K562 (cell line): ENCODE measurements at regions not wholly inside any gene's neighbourhood (a gene's known extent, or its start where the extent isn't known, plus 50 kb on each side); places are given as distances from the start of the nearest gene placed in this dataset.

Experiments
- ELF4 ChIP-seq: fragments of 450-650 bp; formaldehyde crosslinking; IDR thresholded peaks from 2 replicates; pipeline ENCODE4 v1.4.0; 2022; ENCODE audit warnings: missing genetic modification characterization
- EZH2 ChIP-seq: IDR thresholded peaks from 2 replicates; pipeline ENCODE4 v1.6.1; 2012; ENCODE audit warnings: low read depth, mild to moderate bottlenecking, inconsistent platforms, low read length, borderline replicate concordance
- JUND ChIP-seq, 2 experiments: IDR thresholded peaks; 2 replicates in 1 of 2; 3 replicates in 1 of 2; pipeline ENCODE4 v1.6.1; 2011; ENCODE audit warnings: borderline replicate concordance in 2 of 2, low read depth in 2 of 2, low read length in 2 of 2, improper control_type of control experiment in 1 of 2, missing biosample characterization in 1 of 2, missing genetic modification characterization in 1 of 2, missing genetic modification reagents in 1 of 2
- PTRF ChIP-seq: fragments of 450-650 bp; IDR thresholded peaks from 2 replicates; pipeline ENCODE4 v1.6.1; 2016; ENCODE audit warnings: mild to moderate bottlenecking, missing genetic modification characterization, missing compliant biosample characterization
- RCOR1 ChIP-seq, 2 experiments: IDR thresholded peaks; 2 replicates each; pipeline ENCODE4 v1.6.1; 2012; ENCODE audit warnings: low read depth in 2 of 2, low read length in 2 of 2, borderline replicate concordance in 1 of 2, improper control_type of control experiment in 1 of 2
- REST ChIP-seq, 2 experiments: fragments of 450-650 bp; formaldehyde crosslinking in 1 of 2; IDR thresholded peaks; 2 replicates each; pipeline versions ENCODE4 v1.4.0 to v1.6.1; 2014 to 2020; ENCODE audit warnings: mild to moderate bottlenecking in 2 of 2, borderline replicate concordance in 1 of 2, low read depth in 1 of 2
- SRSF9 ChIP-seq: fragments of 200-400 bp; formaldehyde crosslinking; IDR thresholded peaks from 2 replicates; pipeline ENCODE4 v1.6.1; 2017; ENCODE audit warnings: low read depth, low read length, borderline replicate concordance
- ZNF274 ChIP-seq: IDR thresholded peaks from 2 replicates; pipeline ENCODE4 v1.6.1; 2011; ENCODE audit warnings: low read depth, mild to moderate bottlenecking, low read length, moderate library complexity, borderline replicate concordance

DNA sequence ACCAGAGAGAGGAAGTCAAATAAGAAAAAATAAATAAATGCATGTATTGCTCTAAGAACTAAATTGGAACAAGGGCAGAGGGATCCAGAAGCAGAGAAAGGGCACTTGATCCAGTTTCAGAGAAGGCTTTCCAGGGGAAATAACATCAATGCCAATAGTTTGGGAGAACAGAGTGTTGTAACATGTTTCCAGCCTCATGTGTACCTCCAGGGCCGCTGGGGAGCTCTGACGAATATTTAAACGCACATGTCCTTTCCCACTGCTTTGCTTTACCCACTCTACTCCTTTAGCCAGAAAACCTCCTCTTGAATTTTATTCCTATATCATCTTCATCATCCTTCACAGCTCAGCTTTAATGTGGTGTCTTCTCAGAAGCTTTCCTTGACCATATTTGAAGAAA lies 233.7 kb downstream of the ENC1 start:
- no peak for TF ChIP-seq RCOR1 (IDR thresholded peaks at IDR 0.05; ENCODE audit: borderline replicate concordance in 1 of 2, low read depth in 2 of 2, low read length in 2 of 2)
- TF ChIP-seq REST (IDR thresholded peaks at IDR 0.05; ENCODE audit: borderline replicate concordance) = no peak
- no peak for TF ChIP-seq REST (CRISPR knock-in tag; IDR thresholded peaks at IDR 0.05; ENCODE audit: low read depth)
- TF ChIP-seq PTRF (tag) = no peak
- TF ChIP-seq ELF4 (CRISPR knock-in tag) = no peak
- TF ChIP-seq SRSF9 = no peak
- no peak for TF ChIP-seq JUND (IDR thresholded peaks at IDR 0.05; ENCODE audit: borderline replicate concordance, low read depth, low read length)
- no peak for TF ChIP-seq JUND (tag; IDR thresholded peaks at IDR 0.05; ENCODE audit: borderline replicate concordance, low read depth, low read length)
- no peak for TF ChIP-seq EZH2
- no peak for TF ChIP-seq ZNF274
